ENCODE measurements at regions not wholly inside any gene's neighbourhood (a gene's known extent, or its start where the extent isn't known, plus 50 kb on each side); places are given as distances from the start of the nearest gene placed in this dataset.

GRCh38 chr2:221197225-221197856 is 374.8 kb downstream of the EPHA4 start:
- H3K9me3 ChIP-seq = no peaks in the 10 kb centered on the region
- H3K27me3 ChIP-seq = no peaks in the 10 kb centered on the region
- no peak overlapping the region for H3K4me3 ChIP-seq
- no peaks in the 10 kb centered on the region for H3K36me3 ChIP-seq
- intact Hi-C loops (cut with DNase I) = no loop called here
- TF ChIP-seq CTCF (IDR thresholded peaks at IDR 0.05) = no peak
- no peak for DNase-seq (ENCODE audit: low spot score in 2 of 2)
- H3K27ac ChIP-seq = no peak overlapping the region
- no peaks in the 10 kb centered on the region for H3K4me1 ChIP-seq

GRCh38 chr2:221198309-221198708 is 373.8 kb downstream of the EPHA4 start:
- no peak overlapping the region for H3K4me3 ChIP-seq
- intact Hi-C loops (cut with DNase I) = no loop called here
- no peaks in the 10 kb centered on the region for H3K36me3 ChIP-seq
- H3K9me3 ChIP-seq = no peaks in the 10 kb centered on the region
- DNase-seq (ENCODE audit: low spot score in 2 of 2) = no peak
- H3K4me1 ChIP-seq = no peaks in the 10 kb centered on the region
- H3K27me3 ChIP-seq = no peaks in the 10 kb centered on the region
- no peak overlapping the region for H3K27ac ChIP-seq
- no peak for TF ChIP-seq CTCF (IDR thresholded peaks at IDR 0.05)

DNA sequence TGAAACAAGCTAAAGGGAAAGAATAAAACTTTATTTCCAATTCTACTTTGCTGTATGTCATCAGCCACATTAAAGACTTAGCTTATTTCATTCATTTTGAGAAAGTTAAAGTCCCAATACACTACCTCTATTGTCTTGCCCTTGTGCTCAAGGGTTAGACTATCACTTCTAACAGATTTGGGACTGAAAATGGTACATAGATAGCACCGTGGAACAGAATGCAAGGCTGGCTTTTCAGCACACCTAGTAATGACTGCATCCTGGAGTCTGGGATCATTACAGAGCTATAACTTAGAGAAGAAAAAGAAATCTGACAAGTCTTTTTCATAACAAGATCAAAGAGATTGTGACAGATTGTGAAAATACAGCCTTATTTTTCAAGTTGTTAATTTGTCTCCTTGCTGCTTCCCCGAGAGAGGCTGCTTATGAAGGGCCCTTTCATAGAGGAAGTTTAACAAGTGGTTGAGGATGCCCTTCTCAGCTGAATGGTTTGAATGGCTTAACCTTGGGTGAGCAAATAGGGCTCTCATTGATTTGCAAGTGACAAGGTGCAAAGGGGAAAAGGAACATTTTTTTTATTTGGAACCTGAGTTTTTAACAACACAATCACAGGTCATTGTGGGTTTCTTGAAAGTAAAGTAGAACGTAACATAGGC is 371.8 kb downstream of the EPHA4 start:
- intact Hi-C loops (cut with DNase I) = no loop called here
- H3K36me3 ChIP-seq = no peaks in the 10 kb centered on the region
- no peaks in the 10 kb centered on the region for H3K4me1 ChIP-seq
- H3K9me3 ChIP-seq = no peaks in the 10 kb centered on the region
- TF ChIP-seq CTCF (IDR thresholded peaks at IDR 0.05) = no peak
- no peak for DNase-seq (ENCODE audit: low spot score in 2 of 2)
- H3K27ac ChIP-seq = no peak overlapping the region
- no peak overlapping the region for H3K4me3 ChIP-seq
- H3K27me3 ChIP-seq = no peaks in the 10 kb centered on the region

DNA sequence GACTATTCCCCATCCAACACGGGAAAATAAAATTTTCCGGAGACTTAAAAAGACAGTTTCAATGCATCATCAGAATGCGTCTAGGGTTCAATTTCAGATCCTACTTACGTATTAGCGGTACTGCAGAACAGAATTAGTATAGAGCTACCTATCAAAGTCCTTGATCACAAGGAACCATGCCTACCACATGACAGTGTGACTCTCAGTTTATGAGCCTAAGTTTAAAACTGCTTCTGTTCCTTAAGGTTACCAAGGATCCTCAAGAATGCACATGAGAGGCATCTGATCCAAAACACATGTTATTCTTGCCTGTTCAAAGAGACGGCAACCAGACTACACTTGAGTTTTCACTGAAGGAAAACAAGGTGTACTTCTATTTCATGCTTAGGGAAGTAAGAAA is 369.7 kb downstream of the EPHA4 start:
- no peak for TF ChIP-seq CTCF (IDR thresholded peaks at IDR 0.05)
- Histone ChIP-seq H3K27ac (no peak overlapping the region), H3K9me3 (no peaks in the 10 kb centered on the region), H3K4me1 (no peaks in the 10 kb centered on the region), H3K4me3 (no peak overlapping the region), H3K27me3 (no peaks in the 10 kb centered on the region), H3K36me3 (no peaks in the 10 kb centered on the region)
- intact Hi-C loops (cut with DNase I) = no loop called here
- DNase-seq (ENCODE audit: low spot score in 2 of 2) = no peak

DNA sequence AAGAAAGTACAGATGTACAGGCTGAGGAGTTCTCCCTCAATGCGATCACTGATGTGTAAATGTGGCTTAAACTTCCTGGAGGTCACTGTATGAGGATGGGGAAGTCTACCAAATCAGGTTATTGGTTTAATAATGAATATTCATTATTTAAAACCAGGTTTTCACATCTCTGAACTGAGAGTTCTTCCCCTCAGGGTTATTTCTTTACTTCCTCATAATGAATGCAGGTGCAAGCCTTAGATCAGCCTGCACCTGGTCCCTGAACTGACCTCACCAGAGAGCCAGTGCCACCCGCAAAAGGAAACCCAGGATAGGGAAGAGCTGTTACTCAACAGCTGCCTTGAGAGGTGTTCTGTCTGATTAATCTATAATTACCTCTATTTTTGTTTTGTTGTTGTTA is 369.0 kb downstream of the EPHA4 start:
- no peak overlapping the region for H3K4me3 ChIP-seq
- intact Hi-C loops (cut with DNase I) = no loop called here
- TF ChIP-seq CTCF (IDR thresholded peaks at IDR 0.05) = no peak

More for the DNA sequence above, 369.0 kb downstream of the EPHA4 start:
- Histone ChIP-seq H3K9me3 (no peaks in the 10 kb centered on the region), H3K27me3 (no peaks in the 10 kb centered on the region), H3K4me1 (no peaks in the 10 kb centered on the region), H3K36me3 (no peaks in the 10 kb centered on the region), H3K27ac (no peak overlapping the region)
- no peak for DNase-seq (ENCODE audit: low spot score in 2 of 2)

All from ascending aorta (tissue), 2 donors.